DOHH2 (cell line): ENCODE measurements at regions not wholly inside any gene's neighbourhood (a gene's known extent, or its start where the extent isn't known, plus 50 kb on each side); places are given as distances from the start of the nearest gene placed in this dataset.

Source experiments
- CTCF ChIP-seq: fragments of 200-600 bp; sonication (generic); IDR thresholded peaks from one replicate; pipeline ENCODE4 v1.5.1; 2014; ENCODE audit warnings: antibody characterized with exemption, mild to moderate bottlenecking, low read depth, low read length; ENCODE audit not compliant: poor library complexity, severe bottlenecking
- EZH2phosphoT487 ChIP-seq: fragments of 200-600 bp; sonication (generic); IDR thresholded peaks from 2 replicates; pipeline ENCODE4 v1.6.1; 2017; ENCODE audit warnings: borderline replicate concordance, mild to moderate bottlenecking, antibody characterized with exemption, low read length, moderate library complexity, mixed read lengths

GRCh38 chr6:67141005-67141404, 1434.0 kb upstream of the EYS start:
- TF ChIP-seq EZH2phosphoT487, result no peak
- TF ChIP-seq CTCF, result no peak
